Stimulated activated CD8-positive, alpha-beta memory T cell treated with anti-CD3 and anti-CD28 coated beads, Interleukin-7, amount 100 ng/mL, for 1 hour (primary cell): ENCODE measurements at regions not wholly inside any gene's neighbourhood (a gene's known extent, or its start where the extent isn't known, plus 50 kb on each side); places are given as distances from the start of the nearest gene placed in this dataset.
"Not testable (repeated sequence)": the region's sequence is repeated elsewhere in the genome, so short reads cannot be mapped to it uniquely, and the experiment has no call there.

Source experiments
- DNase-seq, 2 donors: peaks; one replicate each; pipeline ENCODE4 v3.0.0-alpha.2; 2020; ENCODE audit warnings: low read depth in 2 of 2

DNA sequence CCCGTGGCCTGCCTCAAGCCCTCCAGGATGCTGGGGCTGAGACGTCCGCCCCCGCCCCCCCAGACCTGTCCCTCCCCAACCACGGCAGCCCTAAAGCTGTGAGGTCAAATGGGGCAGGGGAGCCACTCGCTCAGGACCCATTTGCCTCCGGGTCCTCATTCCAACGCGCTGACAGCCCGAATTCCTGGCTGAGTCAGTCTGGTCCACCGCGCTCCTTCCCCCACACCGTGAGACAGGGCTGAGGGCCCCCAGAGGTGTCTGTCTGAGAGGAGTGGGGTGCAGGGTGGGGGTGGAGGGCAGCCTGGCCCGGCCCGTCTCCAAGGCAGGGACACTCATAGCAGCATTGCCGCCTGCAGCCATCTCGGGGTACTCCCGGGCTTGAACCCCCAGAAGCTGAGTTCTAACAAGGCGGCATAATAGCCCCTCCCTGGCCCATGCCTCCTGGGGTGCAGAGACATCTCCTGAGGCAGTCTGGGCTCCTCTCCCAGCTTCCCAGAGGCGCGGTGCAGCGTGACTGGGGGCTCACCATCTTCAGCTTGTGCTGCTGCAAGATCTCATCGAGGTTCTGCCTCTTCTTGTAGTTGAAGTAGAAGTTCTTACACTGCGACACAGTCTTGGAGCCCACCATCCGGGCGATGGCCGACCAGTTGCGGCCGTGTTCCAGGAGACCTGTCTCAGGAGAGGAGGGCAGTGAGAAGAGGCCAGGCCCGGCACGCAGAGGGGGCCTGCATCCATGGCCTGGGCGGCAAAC is 90.5 kb downstream of the RFLNA start:
- DNase-seq: no peak

DNA sequence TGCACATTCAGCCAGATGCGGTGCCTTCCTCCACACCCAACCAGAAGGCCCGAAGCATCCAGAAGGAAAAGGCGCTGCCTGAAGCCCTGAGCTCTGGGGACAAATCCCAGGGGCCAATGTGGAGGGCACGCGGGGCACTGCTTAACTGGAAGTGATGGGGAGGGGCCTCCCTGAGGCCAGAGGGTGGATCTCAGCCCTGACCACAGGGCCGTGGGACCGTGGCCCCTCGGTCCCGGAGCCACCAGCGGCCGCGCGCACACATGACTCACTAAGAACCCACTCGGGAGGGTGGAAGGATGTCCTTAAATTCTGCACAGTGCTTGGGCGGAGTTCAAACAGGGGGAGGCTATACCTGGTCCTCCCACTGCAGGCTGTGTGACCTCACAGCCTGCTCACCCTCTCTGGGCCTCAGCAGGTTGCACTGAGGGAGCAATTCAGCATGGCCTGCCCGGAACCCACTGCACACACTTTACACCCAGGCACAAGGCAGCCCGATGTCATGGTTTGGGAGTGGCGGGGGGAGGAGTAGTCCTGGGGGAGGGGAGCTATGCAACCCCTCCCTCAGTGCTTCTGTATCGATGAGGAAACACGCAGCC is 89.5 kb downstream of the RFLNA start:
- no peak for DNase-seq

DNA sequence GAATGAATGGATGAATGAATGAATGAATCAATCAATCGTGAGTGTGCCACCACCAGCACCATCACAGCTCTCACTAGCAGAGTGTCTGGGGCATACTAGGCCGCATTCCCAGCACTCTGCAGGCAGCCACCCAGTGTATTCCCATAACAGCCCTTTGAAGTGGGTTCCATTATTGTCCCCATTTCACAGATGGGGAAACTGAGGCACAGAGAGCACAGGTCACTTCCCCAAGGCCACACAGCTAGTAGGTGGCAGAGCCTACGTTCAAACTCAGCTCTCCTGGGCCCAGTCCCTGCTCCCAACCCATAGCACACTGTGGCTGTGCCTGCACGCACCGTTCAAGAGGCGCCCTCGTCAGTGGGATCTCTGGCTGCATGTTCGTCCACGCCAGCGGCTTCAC is 88.1 kb downstream of the RFLNA start:
- DNase-seq: no peak

DNA sequence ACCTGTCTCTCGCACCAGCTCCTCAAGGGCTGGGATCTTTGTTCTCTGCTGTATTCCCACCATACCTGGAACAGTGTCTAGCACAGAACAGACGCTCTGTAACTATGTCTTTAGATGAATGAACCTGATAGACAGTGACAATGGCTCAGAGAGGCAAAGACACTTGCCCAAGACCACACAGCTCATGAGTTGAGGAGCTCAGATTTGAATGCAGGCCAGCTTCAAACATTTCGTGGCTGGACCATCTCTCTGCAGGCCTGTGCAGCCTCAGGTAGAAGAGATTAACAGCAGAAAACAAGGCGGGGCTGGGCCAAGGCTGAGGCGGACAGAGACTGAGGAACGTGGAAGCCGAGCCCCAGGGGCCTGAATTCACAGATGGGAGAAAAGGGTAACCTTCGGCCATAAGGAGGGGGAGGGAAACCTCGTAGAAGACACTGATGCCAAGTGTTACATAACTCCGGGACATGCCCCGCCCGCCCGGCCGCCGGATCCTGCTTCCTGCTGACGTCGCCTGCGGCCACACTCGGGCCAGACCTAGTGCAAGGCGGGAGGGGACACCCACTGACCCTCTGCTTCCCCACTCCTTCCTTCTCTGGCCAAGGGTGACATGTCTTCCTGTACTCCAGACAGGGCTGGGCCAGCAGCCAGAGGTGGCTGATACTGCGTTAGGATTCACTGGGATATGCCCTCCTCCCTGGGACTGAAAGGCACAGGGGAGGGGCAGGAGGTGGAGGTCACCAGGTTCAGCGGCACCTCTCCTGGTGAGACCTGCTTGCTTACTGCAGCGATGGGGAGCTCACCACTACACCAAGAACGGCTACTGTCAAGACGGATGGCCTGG is 86.8 kb downstream of the RFLNA start:
- no peak for DNase-seq

DNA sequence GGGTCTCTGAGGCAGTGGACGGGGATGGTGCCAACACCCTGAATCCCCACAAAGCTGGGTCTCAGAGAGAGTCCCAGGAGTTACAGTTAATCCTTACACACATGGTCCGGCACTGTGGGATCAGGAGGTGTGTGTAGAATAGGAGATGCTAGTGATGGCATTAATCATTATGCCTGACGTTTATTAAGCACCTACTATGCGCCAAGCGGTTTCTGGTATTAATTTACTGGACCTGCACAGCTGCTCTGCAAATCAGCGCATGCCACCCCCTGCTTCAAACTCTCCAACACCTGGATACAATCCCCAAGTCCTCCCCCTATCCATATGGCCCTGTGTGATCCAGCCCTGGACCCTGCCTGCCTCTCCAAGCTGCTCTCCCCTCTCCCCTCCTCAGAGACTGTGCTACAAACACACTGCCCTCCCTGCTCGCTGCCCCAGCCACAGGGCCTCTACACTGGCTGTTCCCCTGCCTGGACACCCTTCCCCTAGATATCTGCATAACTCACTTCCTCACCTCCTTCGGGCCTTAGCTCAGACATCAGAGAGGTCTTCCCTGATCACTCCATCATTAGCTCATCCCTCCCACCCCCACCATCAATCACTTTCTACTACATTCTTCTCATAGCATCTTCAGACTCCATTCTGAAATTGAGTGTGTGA is 86.0 kb downstream of the RFLNA start:
- DNase-seq: no peak

DNA sequence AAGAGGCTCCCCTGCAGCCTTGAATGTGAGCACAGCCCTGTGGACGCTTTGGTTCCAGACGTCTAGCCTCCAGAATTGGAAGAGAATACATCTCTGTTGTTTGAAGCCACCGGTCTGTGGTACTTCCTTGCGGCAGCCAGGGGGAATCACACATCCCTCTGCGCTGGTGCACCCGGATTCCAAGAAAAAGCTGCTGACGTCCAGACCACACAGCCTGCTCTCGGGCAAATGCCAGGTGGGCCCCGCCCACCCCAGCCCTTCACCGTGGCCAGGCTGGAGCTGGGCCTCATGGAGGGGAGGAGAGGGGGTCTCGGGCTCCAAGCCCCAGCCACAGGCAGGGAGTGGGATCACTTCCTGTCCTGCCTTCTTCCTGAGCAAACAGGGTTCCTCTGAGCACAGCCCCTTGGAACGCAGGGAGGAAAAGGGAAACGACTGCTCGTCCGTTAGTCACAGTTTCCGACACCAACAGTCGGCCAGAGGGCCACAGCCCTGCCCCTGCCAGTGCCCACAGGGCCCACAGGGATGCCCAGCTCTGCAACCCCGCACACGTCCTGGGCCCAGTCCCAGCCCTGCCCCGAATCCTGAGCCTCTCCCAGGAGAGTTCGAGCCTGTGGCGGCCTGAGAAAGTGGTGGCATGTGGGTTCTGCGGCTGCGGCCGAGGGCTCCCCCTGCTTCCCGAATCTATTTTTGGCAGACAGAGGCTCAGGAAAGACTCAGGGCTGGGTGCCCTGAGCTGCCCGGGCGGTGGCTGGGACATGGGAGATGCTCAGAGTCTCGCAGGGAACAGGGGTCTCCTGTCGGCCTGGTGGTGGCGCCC is 85.3 kb downstream of the RFLNA start:
- no peak for DNase-seq

DNA sequence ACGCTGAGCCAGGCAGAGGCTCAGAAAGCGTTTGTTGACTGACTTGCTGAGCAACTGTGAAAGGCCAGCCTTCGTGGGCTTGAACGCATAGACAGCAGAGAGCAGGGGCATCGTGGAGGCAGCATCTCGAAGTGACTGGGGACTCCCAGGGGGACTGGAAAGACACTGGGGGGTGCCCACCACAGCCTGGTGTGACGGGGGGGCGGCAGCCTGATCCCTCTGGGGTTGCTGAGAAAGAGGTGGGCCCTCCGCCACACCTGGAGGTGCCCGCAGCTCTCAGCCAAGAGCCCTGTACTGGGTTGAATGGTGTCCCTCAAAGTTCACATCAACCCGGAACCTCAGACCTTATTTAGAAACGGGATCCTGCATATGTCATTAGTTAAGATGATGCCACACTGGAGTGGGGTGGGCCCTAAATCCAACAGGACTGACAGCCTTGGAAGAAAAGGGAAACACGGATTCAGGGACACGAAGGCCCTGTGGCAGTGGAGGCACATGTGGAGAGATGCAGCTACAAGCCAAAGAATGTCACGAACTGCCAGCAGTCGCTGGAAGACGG is 84.6 kb downstream of the RFLNA start:
- DNase-seq: no peak

DNA sequence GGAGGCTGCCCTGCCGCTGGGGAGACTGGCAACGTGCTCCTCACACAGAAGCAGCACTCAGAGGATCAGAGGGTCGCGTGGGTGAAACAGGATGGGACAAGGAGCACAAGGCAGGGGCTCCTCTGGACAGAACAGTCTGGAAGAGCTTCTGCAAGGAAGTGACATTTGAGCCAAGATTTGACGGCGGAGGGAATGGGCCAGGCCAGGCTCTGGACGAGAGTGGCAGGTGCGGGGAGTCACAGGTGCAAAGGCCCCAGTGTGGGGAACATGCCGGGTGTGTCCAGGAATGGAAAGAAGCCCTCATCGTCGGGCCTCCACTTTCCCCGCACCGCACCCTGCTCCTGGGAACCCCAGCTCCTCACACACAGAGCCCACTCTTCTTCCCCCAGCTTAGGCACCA is 84.0 kb downstream of the RFLNA start:
- DNase-seq: no peak

DNA sequence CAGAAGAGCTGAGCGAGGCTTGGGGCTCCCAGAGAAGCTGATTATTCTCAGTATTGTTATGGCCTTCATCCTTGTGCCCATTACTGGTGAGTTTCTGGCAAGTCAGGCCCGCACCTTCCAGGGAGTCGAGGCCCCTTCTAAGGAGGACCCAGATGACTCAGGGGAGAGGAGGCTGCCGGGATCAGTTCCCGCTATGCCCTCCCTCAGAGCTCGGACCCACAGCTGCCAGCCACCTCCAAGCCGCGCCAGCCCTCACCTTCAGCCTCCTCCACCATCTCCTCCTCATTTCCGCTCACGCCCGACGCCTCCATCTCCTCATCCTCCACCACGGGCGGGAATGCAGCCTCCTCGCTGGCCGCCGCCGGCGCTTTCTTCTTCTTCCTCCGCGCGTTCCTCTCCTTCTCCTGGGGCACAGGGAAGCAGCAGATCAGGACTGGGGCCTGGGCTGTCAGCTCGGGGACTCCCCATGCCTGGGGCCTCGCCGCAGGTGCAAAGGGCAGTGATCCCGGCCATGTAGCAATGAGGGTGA is 83.2 kb downstream of the RFLNA start:
- DNase-seq: no peak

DNA sequence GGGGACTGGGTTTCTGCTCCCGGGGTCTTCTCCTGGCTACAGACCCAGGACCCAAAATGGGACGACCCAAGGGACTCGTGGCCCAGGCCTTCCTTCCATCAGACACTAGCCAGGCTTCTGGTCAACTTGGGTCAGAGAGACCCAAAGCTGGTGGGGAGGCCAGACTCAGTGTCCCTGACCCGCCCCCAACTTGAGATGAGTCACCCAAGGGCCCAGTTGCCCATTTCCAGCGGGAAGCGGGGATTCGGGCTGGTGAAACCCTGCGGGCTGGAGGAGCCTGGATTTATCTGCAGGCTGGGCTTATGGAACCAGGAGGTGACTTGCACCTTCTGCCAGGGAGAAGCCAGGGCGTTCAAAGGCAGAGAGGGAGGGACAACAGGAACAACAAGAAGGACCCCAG is 81.5 kb downstream of the RFLNA start:
- DNase-seq: no peak

DNA sequence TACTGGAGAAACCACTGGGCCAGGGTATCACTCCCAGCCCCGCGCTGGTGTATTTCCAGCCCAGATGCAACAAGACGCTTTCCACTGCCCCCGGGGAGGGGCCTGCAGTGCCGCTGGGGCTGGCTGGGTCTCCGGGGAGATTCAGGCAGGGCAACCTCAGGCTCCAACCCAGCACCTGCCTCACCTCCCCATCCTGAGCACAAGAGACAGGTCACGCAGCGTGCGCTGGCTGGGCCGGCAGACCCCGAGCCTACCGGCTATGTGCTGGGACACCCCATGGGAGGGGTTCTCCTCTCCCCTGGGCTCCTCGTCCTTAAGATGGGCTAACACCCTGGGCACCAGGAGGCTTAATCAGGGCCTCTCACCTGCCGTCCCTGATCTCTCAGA is 80.9 kb downstream of the RFLNA start:
- no peak for DNase-seq

DNA sequence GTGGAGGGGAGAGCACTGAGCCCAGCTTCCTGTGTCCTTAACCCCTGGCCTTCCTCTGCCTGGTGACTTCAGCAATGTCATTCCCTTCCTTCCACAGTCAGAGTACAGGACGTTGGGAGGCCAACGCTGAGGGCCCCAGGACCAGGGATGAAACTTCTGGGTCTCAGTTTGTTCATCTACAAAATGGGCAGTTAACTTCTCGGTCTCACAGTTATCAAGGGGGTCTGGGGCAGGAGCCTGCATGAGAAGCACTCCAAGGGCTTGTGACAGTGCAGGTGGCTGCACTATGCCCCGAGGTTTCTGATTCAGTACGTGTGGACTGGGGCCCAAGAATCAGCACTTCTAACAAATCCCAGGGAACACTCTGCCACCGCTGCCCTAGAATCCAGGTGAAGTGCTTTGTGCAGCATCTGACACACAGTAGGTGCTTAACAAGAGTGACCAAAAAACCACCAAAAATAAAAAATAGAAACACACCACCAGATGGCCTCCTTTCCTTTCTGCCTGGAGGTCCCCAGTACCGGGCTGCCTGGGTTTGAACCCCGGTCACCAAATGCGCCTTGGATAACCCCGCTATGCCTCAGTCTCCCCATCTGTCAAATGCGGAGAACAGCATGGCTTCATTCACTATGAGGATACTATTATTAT is 80.4 kb downstream of the RFLNA start:
- no peak for DNase-seq

DNA sequence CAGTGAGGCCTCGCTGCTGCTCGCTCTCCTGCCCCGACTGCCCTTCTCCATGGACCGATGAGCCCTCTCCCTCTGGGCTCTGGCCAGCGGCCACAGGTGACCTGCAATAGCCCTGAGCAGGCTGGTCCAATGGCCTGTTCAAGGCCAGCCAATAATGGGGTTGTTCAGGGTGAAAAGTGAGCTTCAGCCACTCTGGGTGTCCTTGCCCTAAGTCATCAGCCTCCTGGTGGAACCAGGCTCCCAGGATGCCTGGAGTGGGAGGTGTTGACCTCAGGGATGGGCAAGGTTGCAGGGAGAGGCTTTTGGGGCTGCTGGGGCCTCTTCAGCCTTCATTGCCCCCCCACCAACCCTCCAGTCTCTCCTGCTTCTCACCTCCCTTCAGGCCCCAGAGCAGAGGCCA is 79.7 kb downstream of the RFLNA start:
- DNase-seq: no peak

DNA sequence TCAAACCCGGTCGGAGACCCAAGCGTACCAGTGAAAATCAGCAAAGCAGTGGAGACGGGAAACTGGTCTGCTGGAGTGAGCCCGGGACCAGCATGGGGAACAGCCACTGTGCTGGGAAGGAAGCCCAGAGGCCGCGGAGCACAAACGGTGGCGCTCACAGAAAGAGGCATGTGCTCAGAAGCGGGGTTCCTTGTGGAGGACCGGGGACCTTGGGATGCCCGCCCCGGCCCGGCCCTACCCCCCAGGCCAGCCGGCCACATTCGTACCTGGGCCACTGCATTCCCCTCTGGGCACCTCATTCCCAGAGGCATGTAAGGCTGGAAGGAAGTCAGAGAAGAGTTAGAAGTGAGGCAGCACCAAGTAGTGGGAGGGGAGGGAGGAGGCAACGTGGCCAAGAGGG is 79.3 kb downstream of the RFLNA start:
- no peak for DNase-seq

DNA sequence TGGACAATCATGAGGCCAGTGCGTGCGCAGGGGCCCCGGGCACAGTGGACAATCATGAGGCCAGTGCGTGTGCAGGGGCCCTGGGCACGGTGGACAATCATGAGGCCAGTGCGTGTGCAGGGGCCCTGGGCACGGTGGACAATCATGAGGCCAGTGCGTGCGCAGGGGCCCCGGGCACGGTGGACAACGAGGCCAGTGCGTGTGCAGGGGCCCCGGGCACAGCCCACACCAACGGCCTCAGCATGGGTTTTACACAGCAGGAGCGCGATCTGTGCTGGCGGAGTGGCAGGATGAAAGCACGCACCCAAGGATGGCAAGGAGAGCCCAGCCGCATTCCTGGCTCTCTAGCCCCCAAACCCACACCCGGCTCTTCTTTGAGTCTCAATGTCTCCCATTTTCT is 78.8 kb downstream of the RFLNA start:
- not testable (repeated sequence) for DNase-seq

DNA sequence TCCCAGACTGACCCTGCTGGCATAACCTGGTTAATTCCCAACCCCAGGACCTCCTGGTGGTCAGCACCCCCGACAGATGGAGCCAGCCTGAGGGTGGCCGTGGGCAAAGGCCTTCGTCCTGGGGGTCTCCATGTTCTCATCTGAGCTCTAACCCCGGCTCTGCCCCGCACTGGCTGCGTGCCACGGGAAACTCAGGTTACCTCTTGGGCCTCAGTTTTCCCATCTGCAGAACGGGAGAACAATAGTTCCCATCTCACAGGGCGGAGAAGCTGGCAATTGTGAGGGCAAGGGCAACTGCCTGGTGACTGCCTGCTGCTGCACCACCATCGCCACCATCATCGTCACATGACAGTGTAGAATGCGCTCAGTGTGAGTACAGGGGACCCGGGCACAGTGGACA is 77.9 kb downstream of the RFLNA start:
- no peak for DNase-seq

DNA sequence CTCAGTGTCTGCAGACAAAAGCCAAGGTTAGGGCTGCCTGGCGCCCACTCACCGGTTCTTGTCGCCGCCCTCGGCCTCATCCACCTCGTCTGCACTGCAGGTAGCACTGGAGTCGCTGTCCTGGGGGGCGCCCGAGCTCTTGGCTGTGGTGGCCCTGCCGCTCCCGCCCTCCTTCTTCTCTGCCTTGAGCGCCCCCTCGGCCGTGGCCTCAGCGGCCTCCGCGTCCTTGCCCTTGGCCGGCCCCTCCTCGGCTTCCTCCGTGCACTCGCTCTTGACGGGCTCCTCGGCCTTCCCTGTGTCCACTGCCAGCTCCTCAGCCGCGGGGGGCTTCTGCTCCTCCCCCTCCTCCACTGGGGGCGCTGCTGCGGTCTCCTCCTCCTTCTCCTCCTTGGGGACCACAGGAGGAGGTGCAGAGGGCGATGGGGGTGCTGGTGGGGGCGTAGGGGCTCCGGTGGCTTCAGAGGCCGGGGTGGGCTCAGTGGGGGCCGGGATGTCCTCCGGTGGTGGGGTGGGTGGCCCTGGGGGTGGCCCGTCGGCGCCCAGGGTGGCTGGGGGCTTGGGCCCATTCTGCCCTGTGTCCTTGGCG is 77.2 kb downstream of the RFLNA start:
- DNase-seq: no peak

DNA sequence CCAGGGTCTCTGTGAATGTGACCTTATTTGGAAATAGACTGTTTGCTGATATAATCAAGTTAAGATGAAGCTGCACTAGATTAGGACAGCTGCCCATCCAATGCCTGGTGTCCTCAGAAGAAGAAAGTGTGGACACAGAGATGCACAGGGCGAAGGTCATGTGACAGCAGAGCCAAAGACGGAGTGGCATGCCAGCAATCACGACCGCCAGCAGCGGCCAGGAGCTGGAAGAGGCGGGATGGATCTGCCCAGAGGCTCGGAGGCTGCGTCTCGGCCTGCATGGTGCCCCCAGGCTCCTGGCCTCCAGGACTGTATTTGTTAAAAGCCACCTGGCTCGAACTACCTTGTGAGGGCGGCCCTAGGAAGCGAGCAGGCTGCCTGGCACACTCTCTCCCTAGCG is 76.5 kb downstream of the RFLNA start:
- DNase-seq: no peak

DNA sequence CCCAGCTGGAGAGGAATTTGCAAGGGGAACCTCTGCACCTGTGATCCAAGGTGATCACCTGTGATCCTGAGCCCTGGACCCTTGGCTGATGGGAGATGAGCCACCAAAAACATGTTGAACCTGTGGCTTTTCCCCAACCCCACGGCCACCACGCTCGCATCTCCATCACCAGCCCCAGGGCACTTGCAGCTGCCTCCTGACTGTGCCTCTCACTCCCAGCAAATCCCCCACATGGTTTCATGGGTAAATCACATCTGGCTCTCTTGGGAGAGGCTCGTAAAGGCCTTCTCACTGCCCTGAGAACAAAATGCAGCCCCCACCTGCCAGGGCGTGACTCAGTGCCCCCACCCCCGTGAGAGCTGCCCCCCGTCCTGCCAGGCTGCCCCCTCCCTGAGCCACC is 76.0 kb downstream of the RFLNA start:
- DNase-seq: no peak

DNA sequence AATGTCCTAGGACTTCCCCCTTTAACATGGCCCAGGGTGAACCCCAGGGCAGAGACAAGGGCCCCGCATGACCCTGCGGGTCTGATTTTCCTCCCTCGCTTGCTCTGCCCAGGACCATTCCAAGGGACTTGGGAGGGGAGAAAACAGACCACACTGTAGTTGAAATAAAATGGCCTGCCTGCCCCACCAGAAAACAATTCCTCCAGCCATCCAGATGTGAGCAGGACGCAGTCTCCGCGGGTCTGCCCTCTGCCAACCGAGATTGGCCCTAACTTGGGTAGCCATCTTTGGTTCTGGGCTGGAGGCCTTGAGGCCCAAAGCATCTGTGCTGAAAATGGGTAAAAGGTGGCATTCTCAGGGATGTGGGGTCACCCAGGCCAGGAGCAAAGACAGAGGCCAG is 75.5 kb downstream of the RFLNA start:
- no peak for DNase-seq
